Activated T-cell treated with anti-CD3 and anti-CD28 coated beads, Interleukin-2, amount 50 U/mL, for 72 hours (primary cell): ENCODE measurements at regions not wholly inside any gene's neighbourhood (a gene's known extent, or its start where the extent isn't known, plus 50 kb on each side); places are given as distances from the start of the nearest gene placed in this dataset.
"Not testable (repeated sequence)": the region's sequence is repeated elsewhere in the genome, so short reads cannot be mapped to it uniquely, and the experiment has no call there.

Source experiments
- ATAC-seq, 2 donors: fragments of 150-1000 bp; cut with Tn5 transposase; replicated peaks in 1 of 2; 2 replicates each; pipeline ENCODE4 v1.10.0; 2021; ENCODE audit warnings: moderate library complexity in 2 of 2, mild to moderate bottlenecking in 1 of 2
- DNase-seq, 2 donors: peaks; one replicate each; pipeline ENCODE4 v3.0.0; 2021 to 2022; ENCODE audit warnings: mixed read lengths in 1 of 2
- H3K27ac Mint-ChIP-seq: one replicate; pipeline ENCODE4 v1.8.0; 2022; ENCODE audit warnings: mild to moderate bottlenecking, moderate library complexity, mixed read lengths
- H3K27me3 Mint-ChIP-seq: one replicate; pipeline ENCODE4 v1.8.0; 2022; ENCODE audit warnings: low read depth, mixed read lengths
- H3K36me3 Mint-ChIP-seq, 2 donors: one replicate each; pipeline ENCODE4 v1.8.0; 2022; ENCODE audit warnings: mixed read lengths in 2 of 2, mild to moderate bottlenecking in 1 of 2; ENCODE audit not compliant: insufficient read depth in 2 of 2
- H3K4me1 Mint-ChIP-seq: one replicate; pipeline ENCODE4 v1.8.0; 2022; ENCODE audit warnings: low read depth, mixed read lengths
- H3K4me3 Mint-ChIP-seq, 2 donors: one replicate each; pipeline ENCODE4 v1.8.0; 2022; ENCODE audit warnings: mild to moderate bottlenecking in 2 of 2, mixed read lengths in 2 of 2, moderate library complexity in 2 of 2
- H3K9me3 Mint-ChIP-seq, 2 donors: one replicate each; pipeline ENCODE4 v1.8.0; 2022; ENCODE audit warnings: mixed read lengths in 2 of 2

DNA sequence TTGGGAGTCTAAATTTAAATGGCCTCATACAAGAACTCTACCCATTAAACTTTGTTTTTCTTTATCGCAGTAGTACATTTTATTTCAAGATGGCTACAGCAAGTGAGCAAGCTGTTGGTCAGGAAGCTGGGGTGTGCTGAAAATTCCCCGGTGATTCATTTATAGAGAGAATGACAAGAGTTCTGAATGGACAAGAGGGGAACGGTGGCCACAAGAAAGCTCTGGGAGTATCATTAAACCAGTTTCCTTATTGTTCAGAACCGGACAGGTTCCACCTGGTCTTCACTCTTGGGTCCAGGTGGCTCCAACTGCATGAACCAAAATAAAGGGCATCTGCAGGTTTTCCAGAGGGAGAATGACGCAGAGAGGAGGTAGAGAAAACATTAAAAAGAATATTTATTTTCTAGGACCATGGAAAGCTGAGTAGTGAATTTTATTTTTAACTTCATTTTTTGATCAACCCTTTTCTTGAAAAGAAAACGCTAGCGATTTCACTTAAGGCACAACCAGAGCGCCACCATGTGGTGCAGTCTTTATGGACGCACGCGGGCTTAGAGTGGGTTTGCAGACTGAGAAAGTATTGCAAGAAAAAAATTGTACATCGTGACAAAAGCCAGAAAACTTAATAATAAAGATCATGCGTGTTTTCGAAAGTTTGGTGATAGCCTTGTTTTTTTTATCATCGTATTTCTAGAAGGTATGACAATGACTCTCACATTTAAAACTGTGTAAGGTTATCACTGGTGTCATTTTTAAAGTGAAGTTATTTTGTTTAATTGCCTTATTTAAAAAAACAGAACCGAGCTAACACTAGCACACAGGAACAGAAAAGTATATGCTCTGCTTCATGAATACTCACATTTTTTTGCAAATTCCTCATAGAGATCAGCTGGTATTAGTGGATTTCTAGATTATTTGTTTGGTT lies 97.9 kb upstream of the NOL4 start:
- Mint-ChIP-seq H3K9me3 (peaks cover 0 to 4% of the 10 kb centered on the region in 2 donors), H3K4me3 (no peak overlapping the region), H3K4me1 (no peaks in the 10 kb centered on the region), H3K36me3 (no peaks in the 10 kb centered on the region), H3K27ac (no peak overlapping the region), H3K27me3 (no peaks in the 10 kb centered on the region)
- ATAC-seq (no peak), DNase-seq (peak; percentile 3 to 19)

DNA sequence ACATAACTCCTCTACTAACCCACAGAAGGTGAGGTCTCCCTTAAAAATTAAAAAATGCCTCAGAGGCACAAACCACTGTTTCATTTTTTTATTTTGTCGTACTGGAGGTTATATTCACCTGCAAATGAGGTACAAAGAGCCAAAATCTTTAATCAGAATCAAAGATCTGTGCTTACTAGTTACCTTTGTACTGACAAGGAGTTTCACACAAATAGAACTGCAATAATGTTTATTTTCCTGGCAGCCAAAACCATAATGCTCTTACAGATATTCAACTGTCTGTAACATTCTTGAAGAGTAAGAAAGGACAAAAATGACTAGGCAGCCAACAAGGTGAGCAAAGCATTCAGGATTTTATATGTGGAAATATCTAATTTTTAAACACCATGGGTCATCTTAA lies 105.1 kb upstream of the NOL4 start:
- no peak for ATAC-seq

DNA sequence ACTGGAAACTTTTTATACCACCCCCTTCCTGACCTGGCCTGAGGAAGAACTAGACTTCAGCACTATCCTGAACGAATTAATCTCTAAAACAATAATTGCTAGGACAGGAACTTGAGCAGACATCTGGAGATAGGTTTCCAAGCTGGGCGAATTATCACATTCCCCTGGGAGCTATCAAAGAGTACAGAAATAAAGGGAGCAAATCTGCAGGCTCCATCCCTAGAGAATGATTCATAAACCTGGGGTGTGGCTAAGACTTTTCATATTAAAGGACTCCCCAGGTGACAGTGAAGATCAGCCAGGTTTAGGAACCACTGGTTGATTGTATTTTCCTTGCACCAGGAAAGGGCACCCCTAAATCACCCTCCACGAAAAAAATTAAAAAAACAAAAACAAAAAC lies 105.6 kb upstream of the NOL4 start:
- Mint-ChIP-seq H3K27ac (no peak overlapping the region), H3K27me3 (no peaks in the 10 kb centered on the region), H3K36me3 (peaks cover 0 to 4% of the 10 kb centered on the region in 2 donors), H3K9me3 (peaks cover 5 to 10% of the 10 kb centered on the region in 2 donors), H3K4me1 (no peaks in the 10 kb centered on the region), H3K4me3 (no peak overlapping the region)
- DNase-seq (no peak), ATAC-seq (no peak)

More for the DNA sequence above, 105.1 kb upstream of the NOL4 start:
- Mint-ChIP-seq H3K4me3 (no peak overlapping the region), H3K36me3 (peaks cover 0 to 4% of the 10 kb centered on the region in 2 donors), H3K27me3 (no peaks in the 10 kb centered on the region), H3K9me3 (peaks cover 5 to 10% of the 10 kb centered on the region in 2 donors), H3K4me1 (no peaks in the 10 kb centered on the region), H3K27ac (no peak overlapping the region)
- no peak for DNase-seq

DNA sequence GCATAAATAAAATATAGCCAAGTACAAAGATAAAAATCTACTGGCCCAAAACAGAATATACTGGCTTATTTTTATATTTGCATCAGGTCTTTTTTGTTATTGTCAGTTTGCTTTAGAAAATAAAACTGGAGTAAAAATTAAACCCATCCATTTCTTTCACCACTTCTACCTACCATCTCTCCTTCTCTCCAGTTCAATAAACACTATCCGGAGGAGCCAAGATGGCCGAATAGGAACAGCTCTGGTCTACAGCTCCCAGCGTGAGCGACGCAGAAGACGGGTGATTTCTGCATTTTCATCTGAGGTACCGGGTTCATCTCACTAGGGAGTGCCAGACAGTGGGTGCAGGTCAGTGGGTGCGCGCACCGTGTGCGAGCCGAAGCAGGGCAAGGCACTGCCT lies 106.2 kb upstream of the NOL4 start:
- not testable (repeated sequence) for H3K9me3 Mint-ChIP-seq, H3K27ac Mint-ChIP-seq, H3K4me3 Mint-ChIP-seq, DNase-seq, ATAC-seq, H3K27me3 Mint-ChIP-seq, H3K36me3 Mint-ChIP-seq, H3K4me1 Mint-ChIP-seq

DNA sequence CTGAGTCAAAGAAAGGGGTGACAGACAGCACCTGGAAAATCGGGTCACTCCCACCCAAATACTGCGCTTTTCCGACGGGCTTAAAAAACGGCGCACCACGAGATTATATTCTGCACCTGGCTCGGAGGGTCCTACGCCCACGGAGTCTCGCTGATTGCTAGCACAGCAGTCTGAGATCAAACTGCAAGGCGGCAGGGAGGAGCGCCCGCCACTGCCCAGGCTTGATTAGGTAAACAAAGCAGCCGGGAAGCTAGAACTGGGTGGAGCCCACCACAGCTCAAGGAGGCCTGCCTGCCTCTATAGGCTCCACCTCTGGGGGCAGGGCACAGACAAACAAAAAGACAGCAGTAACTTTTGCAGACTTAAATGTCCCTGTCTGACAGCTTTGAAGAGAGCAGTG lies 106.6 kb upstream of the NOL4 start:
- ATAC-seq, DNase-seq, H3K27me3 Mint-ChIP-seq, H3K4me1 Mint-ChIP-seq, H3K4me3 Mint-ChIP-seq, H3K9me3 Mint-ChIP-seq, H3K27ac Mint-ChIP-seq, H3K36me3 Mint-ChIP-seq: not testable (repeated sequence)

DNA sequence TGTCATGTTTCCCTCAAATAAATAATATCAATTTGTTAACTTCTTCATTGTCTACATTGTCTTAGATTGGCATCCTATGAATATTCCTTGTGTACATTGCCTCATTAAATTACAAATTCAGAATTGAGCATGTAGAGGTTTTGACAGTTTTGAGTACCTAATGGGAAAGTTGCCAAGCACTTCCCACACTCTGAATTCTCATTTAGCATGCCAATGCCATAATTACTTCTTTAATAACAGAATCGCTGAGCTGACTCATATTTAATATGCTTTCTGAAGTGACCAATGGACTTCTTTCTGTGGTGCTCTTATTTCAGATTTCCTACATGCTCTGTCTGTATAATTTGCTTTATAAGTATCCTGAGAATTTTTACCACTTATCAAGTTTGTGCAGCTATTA lies 114.4 kb upstream of the NOL4 start:
- Mint-ChIP-seq H3K27me3 (no peaks in the 10 kb centered on the region), H3K27ac (no peak overlapping the region), H3K9me3 (peaks cover 10 to 15% of the 10 kb centered on the region in 2 donors), H3K4me1 (no peaks in the 10 kb centered on the region), H3K36me3 (peaks cover 0 to 3% of the 10 kb centered on the region in 2 donors), H3K4me3 (no peak overlapping the region)
- no peak for ATAC-seq
- no peak for DNase-seq

DNA sequence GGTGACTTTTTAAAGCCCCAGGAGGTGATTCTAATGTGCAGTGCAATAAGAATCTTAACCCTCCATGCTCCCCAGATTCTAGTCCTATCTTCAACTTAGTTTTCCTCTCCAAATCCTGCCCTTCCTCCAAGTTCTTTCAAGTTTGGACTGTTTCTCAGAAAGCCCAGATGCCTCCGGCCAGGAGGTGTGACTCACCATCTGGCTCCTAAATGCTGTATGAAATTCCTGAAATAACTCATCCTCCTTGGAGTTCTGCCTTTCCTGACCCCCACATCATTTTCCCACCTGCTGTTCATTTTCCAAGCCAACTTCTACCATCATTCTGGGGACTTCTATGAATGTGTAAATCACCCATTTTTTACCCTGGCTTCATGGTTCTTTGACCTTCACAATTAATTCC lies 118.2 kb upstream of the NOL4 start:
- no peaks in the 10 kb centered on the region for H3K4me1 Mint-ChIP-seq
- peaks cover 10 to 15% of the 10 kb centered on the region in 2 donors for H3K9me3 Mint-ChIP-seq
- ATAC-seq (no peak), DNase-seq (no peak)
- H3K27ac Mint-ChIP-seq, result no peak overlapping the region
- H3K27me3 Mint-ChIP-seq, result no peaks in the 10 kb centered on the region
- peaks cover 0 to 3% of the 10 kb centered on the region in 2 donors for H3K36me3 Mint-ChIP-seq
- H3K4me3 Mint-ChIP-seq, result no peak overlapping the region

DNA sequence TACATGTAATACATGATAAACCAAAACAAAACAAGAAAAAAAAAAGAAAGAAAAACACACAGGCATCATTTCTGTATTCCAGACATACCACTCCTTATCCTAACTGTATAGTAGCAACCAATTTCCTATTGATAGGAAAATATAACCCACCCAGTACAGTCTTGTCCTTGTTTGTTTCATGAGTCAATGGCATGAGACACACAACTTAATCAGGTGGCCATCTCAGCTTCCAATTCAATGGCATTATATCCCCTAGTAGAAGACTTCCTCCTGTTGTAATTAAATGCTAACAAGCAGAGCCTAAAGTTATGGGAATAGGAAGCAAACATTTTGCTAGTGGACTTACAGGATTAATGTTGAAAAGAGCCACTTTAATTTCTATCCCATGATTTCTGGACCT lies 121.0 kb upstream of the NOL4 start:
- DNase-seq, result no peak
- peaks cover 7 to 10% of the 10 kb centered on the region in 2 donors for H3K9me3 Mint-ChIP-seq
- no peak overlapping the region for H3K4me3 Mint-ChIP-seq
- no peak overlapping the region for H3K27ac Mint-ChIP-seq
- H3K36me3 Mint-ChIP-seq, result peaks cover 0 to 1% of the 10 kb centered on the region in 2 donors
- H3K4me1 Mint-ChIP-seq, result no peaks in the 10 kb centered on the region
- H3K27me3 Mint-ChIP-seq, result no peaks in the 10 kb centered on the region
- no peak for ATAC-seq

DNA sequence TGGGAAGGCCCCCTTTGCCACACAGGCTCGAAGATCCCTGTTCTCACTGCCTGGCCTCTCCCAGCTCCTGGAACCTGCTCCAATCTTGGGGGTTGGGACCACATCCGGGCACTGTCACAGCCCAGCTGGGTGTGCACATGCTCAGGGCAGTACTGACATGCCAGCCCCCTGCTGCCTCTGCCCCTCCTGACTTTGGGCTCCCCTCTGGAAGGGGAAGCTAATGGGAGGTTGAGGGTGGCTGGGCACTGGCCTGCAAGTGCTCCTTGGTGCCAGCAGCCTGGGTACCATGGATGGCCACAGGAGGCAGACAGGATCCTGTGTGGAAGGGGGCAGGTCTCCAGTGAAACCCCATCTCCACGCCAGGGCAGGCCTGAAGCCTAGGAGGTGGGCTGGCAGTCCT lies 126.1 kb upstream of the NOL4 start:
- DNase-seq (no peak), ATAC-seq (no peak)
- Mint-ChIP-seq H3K36me3 (no peaks in the 10 kb centered on the region), H3K27ac (no peak overlapping the region), H3K4me1 (no peaks in the 10 kb centered on the region), H3K27me3 (no peaks in the 10 kb centered on the region), H3K9me3 (peaks cover 3% of the 10 kb centered on the region in 2 donors), H3K4me3 (no peak overlapping the region)

DNA sequence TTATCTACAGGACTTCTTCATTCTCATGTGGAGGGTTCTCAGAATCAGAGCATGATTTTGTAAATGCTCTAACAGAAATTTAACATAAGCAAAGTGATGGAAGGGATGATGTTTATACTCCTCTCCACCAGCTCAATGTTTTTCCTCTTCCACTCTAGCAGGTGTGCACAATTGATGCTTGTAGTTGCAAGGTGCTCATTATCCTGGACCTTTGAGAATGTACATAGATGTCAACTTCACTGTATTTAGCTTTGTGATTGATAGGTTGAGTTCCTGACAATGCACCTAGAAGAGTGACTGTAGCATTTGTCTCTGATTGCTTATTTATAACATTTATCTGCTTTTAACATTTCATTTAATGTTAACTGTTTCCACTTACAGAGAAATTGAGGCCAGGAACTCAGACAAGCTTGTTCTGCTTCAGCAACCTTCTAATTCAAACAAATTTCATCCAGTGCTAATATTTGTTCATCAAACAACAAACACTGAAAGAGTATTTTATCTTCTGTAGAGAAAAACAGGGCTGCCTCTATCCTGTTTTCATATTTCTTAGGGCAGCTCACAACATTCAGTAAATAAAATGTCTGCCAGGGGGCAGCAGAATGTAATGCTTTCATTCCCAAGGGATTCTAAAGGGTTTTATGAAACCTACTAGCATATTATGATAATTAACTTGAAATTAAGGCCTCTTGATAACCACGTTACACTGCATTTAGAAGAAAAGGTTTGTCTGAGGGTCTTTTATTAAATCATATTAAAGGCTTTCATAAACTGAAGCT lies 127.9 kb upstream of the NOL4 start:
- Mint-ChIP-seq H3K4me3 (no peak overlapping the region), H3K27me3 (no peaks in the 10 kb centered on the region), H3K4me1 (no peaks in the 10 kb centered on the region), H3K36me3 (no peaks in the 10 kb centered on the region), H3K9me3 (peaks cover 5 to 8% of the 10 kb centered on the region in 2 donors), H3K27ac (no peak overlapping the region)
- DNase-seq, result no peak
- ATAC-seq, result no peak

DNA sequence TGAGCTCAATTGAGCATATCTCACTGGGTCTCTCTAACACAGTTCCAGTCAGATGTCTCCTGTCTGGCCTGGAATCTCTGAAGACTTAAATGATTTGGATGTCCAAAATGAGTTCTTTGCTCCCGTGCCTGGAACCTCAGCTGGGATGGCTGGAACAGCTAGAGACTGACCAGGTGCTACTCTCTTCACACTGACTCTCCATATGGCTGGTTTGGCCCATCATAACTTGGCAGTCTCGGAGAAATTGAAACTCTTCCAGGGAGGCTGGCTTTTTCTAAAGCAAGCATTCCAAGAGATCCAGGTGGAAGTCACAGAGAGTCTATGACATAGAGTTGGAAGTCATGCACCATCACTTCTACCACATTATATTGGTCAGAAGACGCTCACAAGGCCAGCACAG lies 129.6 kb upstream of the NOL4 start:
- H3K9me3 Mint-ChIP-seq, result peaks cover 9 to 10% of the 10 kb centered on the region in 2 donors
- no peaks in the 10 kb centered on the region for H3K4me1 Mint-ChIP-seq
- no peaks in the 10 kb centered on the region for H3K27me3 Mint-ChIP-seq
- ATAC-seq (no peak), DNase-seq (no peak)
- H3K4me3 Mint-ChIP-seq, result no peak overlapping the region
- H3K27ac Mint-ChIP-seq, result no peak overlapping the region
- no peaks in the 10 kb centered on the region for H3K36me3 Mint-ChIP-seq

DNA sequence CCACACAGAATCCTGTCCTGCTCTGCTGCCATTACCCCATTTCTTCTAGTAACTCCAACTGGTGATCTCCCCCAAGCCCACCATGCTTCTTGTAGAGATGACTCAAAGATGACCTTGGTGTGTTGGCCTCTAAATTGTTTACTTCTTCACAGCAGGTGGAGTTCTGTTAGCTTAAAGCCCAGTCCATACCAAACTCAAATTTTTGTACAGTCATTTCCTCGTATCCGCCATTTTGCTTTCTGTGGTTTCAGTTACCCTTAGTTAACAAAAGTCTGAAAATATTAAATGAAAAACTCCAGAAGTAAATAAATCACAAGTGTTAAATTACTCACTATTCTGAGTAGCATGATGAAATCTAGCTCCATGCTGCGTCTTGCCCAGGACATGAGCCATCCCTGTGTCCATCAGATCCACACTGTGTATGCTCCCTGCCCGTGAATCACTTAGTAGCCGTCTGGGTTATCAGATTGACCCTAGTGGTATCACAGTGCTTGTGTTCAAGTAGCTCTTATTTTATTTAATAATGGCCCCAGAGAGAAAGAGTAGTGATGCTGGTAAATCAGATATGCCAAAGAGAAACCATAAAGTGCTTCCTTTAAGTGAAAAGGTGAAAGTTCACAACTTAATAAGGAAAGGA lies 133.3 kb upstream of the NOL4 start:
- Mint-ChIP-seq H3K4me1 (no peaks in the 10 kb centered on the region), H3K27me3 (no peaks in the 10 kb centered on the region), H3K27ac (no peak overlapping the region), H3K4me3 (no peak overlapping the region), H3K9me3 (peaks cover 7 to 14% of the 10 kb centered on the region in 2 donors), H3K36me3 (no peaks in the 10 kb centered on the region)
- no peak for ATAC-seq
- DNase-seq, result no peak

DNA sequence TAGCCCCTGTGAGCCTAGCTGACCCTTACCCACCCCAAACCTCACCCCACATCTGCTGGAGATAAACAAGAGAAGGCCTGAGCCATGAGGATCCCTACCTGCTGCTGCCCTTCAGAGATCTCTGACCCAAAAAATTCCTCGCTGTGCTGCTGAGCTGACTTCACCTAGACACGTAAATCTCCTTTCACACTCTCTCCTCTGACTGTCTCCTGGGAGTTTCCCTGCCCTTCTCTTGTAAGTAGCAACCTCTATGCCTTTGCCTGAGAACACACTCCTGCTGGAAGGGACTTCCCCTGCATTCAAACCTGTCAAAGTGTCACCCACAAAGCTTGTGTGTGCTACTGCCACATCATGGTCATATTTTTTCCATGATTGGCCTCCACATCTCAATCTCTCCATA lies 134.2 kb upstream of the NOL4 start:
- no peak overlapping the region for H3K4me3 Mint-ChIP-seq
- no peaks in the 10 kb centered on the region for H3K36me3 Mint-ChIP-seq
- H3K27ac Mint-ChIP-seq, result no peak overlapping the region
- peaks cover 7 to 14% of the 10 kb centered on the region in 2 donors for H3K9me3 Mint-ChIP-seq
- DNase-seq, result no peak
- no peak for ATAC-seq
- no peaks in the 10 kb centered on the region for H3K27me3 Mint-ChIP-seq
- no peaks in the 10 kb centered on the region for H3K4me1 Mint-ChIP-seq
